Right forelimb (tissue), 1 donor: ENCODE measurements at regions not wholly inside any gene's neighbourhood (a gene's known extent, or its start where the extent isn't known, plus 50 kb on each side); places are given as distances from the start of the nearest gene placed in this dataset.

Experiments
- DNase-seq: peaks from one replicate; pipeline ENCODE4 v3.0.0-alpha.2; 2018

DNA sequence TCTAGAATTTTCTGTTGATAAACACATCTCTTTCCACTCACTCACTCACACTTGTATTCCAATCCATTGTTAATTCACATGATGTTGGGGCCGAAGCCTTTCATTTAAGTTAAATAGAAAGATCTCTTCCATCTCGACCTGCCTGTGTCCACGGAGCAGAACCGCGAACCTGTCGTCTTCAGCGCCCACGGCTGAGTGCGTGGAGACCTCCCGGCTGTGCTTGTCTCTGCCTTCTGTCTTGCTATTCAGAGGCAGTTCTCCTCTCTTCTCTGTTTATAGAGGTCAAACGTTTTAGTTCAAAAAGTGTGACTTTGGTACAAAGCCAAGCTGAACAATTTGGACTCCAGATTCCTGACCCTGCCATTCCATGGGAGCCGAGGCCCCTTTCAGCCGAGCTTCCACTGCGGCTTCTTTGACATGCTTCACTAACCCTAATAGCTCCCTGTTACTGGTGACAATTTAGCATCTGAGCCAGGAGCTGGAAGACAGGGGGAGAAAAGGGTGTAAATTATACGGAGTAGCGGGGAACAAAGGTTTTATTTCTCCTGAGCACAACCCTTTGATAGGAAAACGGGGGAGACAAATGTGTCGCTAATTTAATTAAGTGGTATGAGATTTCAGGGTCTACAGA, 314.4 kb upstream of the IRX4 start:
- DNase-seq = no peak

- no peak for DNase-seq
Observed at GRCh38 chr5:2196416-2196815, 313.7 kb upstream of the IRX4 start.

DNA sequence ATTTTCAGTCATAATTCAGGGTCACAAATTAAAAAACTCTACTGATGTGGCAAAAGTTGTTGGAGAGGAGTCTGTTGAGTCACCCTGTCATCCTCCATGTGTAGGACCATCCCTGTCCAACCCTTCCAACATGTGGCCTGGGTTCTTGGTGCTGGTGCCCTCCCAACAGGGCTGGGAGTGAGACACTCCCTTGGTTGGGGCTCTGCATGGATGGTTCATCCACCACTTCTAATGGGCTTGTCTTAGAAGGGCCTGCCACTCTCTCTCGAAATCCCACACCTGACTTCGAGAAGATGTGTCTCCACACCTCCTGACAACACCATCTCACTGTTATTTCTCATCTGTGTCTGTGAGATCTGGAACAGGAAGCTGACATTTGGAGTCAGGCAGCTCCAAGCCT, 312.2 kb upstream of the IRX4 start:
- no peak for DNase-seq

- no peak for DNase-seq
Observed at GRCh38 chr5:2194236-2194555, 311.5 kb upstream of the IRX4 start.

GRCh38 chr5:2193542-2194235, 311.0 kb upstream of the IRX4 start:
- no peak for DNase-seq

- no peak for DNase-seq
Observed at GRCh38 chr5:2193142-2193541, 310.4 kb upstream of the IRX4 start.

- no peak for DNase-seq
Observed at GRCh38 chr5:2192496-2192895, 309.8 kb upstream of the IRX4 start.

DNA sequence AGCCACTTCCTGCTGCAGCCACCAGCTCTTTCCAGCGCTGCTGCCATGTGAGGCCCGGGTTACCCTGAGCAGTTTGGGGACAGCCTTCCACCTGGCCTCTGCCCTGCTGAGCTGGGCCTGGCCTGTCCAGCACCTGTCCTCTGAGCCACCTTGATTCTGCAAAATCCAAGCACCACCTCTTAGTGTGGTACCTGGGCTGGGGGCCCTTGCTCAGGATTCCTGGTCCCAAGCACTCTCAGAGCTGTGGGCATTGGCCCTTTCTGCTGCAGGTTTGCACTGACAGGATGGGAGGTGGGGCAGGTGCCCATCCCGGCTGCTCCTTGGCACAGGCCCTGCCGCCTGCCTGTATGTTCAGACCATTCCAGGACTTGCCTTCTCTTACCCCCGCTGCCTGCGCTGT, 309.2 kb upstream of the IRX4 start:
- peak; percentile 27 for DNase-seq

- DNase-seq = no peak
Observed at GRCh38 chr5:2190549-2190948, 307.8 kb upstream of the IRX4 start.

GRCh38 chr5:2188661-2189060, 305.9 kb upstream of the IRX4 start:
- DNase-seq = no peak

- DNase-seq = no peak
Observed at GRCh38 chr5:2188137-2188536, 305.4 kb upstream of the IRX4 start.

DNA sequence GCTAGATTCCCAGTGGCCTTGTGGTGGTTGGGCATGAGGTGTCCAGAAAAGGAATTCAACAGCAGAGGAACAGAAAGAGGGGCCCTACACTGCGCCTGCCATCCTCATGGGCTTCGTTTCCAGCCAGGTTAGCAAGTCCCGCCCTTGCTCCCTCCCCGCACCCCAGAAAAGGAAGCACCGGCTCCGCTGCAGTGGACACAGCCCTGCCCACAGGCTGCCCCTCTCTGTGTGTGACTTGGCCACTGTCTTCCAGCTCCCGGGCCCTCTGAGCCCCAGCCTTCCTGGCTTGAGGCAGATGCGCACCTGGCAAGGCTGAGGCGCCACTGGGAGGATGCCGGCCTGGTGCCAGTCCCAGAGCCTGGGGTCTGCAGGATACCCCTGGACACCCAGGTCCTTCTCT, 305.0 kb upstream of the IRX4 start:
- DNase-seq = no peak

DNA sequence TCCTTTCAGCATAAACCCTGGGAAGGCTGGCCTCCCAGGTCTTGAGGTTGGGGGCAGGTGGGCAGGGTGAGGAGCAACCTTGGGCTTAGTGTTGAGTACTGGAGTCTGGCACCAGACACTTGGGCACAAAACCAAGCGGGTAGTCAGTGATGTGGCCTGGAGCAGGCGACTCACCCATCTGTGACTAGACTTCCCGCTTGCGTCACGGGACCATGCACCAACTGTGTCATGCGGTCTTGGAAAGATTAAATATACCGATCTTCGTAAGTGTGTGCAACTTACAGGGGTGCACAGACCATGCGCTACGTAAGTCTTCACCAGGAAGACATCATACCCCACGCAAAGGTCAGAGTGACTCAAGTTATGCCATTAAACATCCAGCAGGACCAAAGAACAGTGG, 304.4 kb upstream of the IRX4 start:
- peak; percentile 21 for DNase-seq

GRCh38 chr5:2186472-2187015, 303.8 kb upstream of the IRX4 start:
- DNase-seq = peak; percentile 9

DNA sequence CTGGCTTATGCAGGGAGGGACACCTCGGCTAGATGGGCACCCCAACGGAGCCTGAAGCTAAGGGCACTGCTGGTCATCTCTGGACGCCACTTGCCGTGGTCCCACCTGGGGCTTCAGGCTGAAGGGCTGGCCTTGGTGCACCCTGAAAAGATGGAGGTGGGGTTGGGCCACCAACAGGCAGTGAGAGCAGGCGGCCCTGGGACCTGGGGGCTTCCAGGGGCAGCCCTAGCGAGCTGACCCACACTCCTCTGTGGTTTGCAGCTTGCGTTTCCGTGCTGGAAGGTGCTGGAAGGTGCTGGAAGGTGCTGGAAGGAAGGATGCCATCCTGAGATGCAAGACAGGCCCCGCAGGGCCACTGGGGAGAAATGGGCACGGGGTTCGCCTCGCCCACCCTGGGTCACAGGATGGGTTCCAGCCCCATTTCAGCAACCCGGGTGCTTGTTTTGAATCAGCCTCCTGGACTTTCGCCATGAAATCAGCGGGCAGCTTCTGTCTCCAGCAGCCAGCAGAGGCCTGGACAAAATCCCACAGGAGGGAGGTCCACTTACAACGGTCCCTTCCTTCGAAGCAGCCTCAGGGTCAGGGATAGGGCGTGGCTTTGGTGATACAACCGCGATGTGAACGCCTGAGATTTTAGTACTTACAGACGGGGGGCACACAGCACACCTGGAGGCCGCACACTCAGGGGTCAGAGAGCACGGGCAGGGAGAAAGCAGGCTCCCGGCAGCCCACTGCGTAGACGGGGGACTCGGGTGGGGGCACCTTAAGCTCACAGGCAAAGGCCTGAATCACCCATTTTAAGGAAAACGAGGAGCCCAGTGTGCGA, 303.1 kb upstream of the IRX4 start:
- peak; percentile 35 for DNase-seq

GRCh38 chr5:2184563-2185540, 302.1 kb upstream of the IRX4 start:
- peak; percentile 19 for DNase-seq

DNA sequence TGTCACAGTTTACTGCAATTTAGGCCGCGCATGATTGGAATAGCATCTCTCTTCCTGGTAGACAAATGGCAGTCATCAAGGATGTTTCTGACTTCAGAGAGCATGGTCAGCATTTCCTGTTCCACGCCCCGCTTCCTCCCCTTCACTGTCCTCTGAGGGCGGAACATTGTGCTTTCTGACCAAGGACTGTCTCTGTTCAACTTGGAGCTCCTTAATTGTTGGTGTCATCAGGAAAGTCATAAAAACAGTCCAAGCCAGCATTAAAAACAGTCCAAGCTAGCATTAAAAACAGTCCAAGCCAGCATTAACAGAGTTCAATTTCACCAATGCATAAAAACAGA, 301.3 kb upstream of the IRX4 start:
- DNase-seq = peak; percentile 10

GRCh38 chr5:2183154-2184025, 300.7 kb upstream of the IRX4 start:
- peak; percentile 34 for DNase-seq

DNA sequence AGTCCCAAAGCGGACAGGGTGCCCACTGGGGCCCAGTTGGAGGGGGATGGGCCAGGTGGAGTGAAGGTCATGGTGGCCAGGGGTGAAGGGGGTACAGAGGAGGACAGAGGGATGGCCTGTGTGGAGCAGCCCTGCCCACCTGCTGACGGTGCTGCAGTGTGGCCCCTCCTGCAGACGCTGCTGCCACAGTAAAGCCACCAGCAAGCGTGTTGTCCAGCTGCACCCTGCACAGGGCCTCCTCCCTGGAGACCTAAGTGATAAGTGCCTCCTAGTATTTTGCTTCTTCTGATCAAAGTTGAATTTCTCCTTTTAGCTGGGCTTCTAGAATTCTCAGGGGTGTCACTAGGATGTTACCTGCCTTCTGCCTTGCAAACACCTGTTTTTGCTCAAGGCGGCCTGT, 299.3 kb upstream of the IRX4 start:
- no peak for DNase-seq

DNA sequence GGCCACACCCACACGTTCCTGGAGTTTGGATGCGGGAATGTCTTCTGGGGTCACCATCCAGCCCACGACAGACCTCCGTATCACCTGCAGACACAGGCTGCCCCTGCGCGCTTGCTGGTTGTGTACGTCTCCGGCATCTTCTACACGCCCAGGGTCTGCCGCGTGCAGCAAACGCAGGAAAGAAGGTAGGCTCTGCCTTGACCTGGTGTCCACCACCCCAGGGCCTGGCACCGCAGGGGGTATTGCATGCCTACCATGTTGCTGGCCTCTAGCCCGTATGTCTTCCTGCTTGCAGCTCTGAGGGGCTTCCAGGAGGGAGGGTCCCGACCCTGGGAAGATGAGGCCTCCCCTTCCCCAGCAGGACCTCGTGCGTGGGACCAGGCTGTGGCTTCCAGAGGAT, 298.8 kb upstream of the IRX4 start:
- no peak for DNase-seq

DNA sequence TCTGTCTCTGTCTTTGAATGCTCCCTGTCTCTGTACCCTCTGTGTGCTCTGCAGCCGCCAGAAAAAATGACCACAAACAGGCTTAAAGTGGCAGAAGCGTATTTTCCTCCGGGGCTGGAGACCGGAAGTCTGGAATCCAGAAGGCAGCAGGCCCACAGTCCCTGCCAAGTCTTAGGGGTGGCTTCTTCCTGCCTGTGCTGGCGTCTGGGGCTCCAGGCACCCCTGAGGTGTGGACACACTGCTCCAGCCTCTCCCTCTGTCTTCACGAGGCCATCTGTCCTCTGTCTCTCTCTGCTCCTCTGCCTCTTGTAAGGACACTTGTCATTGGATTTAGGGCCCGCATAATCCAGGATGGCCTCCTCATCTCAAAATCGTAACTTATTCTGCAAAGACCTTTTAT, 298.4 kb upstream of the IRX4 start:
- DNase-seq = no peak

GRCh38 chr5:2180456-2180855, 297.7 kb upstream of the IRX4 start:
- no peak for DNase-seq
